Body of pancreas (tissue), 4 donors: ENCODE measurements at regions not wholly inside any gene's neighbourhood (a gene's known extent, or its start where the extent isn't known, plus 50 kb on each side); places are given as distances from the start of the nearest gene placed in this dataset.

Experiments used
- ATAC-seq: fragments of 150-250 bp; one replicate; pipeline ENCODE4 v1.9.1; 2016
- DNase-seq, 4 donors: peaks; one replicate each; pipeline ENCODE4 v3.0.0-alpha.2; 2019
- H3K27ac ChIP-seq, 4 donors: fragments of 200-600 bp; sonication (generic); 1 replicate in 3 of 4; 2 replicates in 1 of 4; pipeline versions ENCODE4 v1.5.1 to v1.6.1; 2016 to 2019; ENCODE audit warnings: mild to moderate bottlenecking in 1 of 4, mixed read lengths in 1 of 4, moderate library complexity in 1 of 4
- H3K27me3 ChIP-seq, 2 donors: fragments of 200-600 bp; sonication (generic); one replicate each; pipeline ENCODE4 v1.6.0; 2016; ENCODE audit warnings: mild to moderate bottlenecking in 1 of 2
- H3K36me3 ChIP-seq, 2 donors: fragments of 200-600 bp; sonication (generic); replicated peaks in 1 of 2; 2 replicates each; pipeline ENCODE4 v1.5.1; 2016; ENCODE audit warnings: low read depth in 2 of 2; ENCODE audit not compliant: insufficient read depth in 1 of 2
- H3K4me1 ChIP-seq: fragments of 200-600 bp; sonication (generic); one replicate; pipeline ENCODE4 v1.6.0; 2016
- H3K4me3 ChIP-seq, 2 donors: fragments of 200-600 bp; sonication (generic); 1 replicate in 1 of 2; 2 replicates in 1 of 2; pipeline ENCODE4 v1.5.1; 2016 to 2019
- H3K9me3 ChIP-seq, 3 donors: fragments of 200-600 bp; sonication (generic); 1 replicate in 2 of 3; 2 replicates in 1 of 3; pipeline ENCODE4 v1.5.1; 2016
- POLR2A ChIP-seq, 3 donors: fragments of 450-650 bp; IDR thresholded peaks; one replicate each; pipeline ENCODE4 v1.6.1; 2016; ENCODE audit warnings: antibody characterized with exemption in 3 of 3, mild to moderate bottlenecking in 2 of 3
- WGBS, 2 donors: methylation state at CpG; one replicate each; pipeline ENCODE4 v1.1.5; 2017; 5-methylcytosine and 5-hydroxymethylcytosine counted together
- intact Hi-C: fragments of 100-400 bp; cut with DNase I; formaldehyde crosslinking; loops from one replicate; pipeline ENCODE4 v1.15.1; 2023
- TF ChIP-seq, protein P1 (sequence below), 7 experiments: fragments of 450-650 bp in 4 of 7; fragments of 200-600 bp in 3 of 7; sonication (generic) in 3 of 7; IDR thresholded peaks; one replicate each; pipeline ENCODE4 v1.5.1; 2016 to 2019; ENCODE audit warnings: antibody characterized with exemption in 7 of 7

- no peak overlapping the region for H3K4me3 ChIP-seq
- intact Hi-C loops = no loop called here
- H3K27ac ChIP-seq = peak overlapping the region in 2 of 4 donors; percentile 99
- no peaks in the 10 kb centered on the region for H3K36me3 ChIP-seq
- no peaks in the 10 kb centered on the region for H3K27me3 ChIP-seq
- peaks cover 14% of the 10 kb centered on the region for H3K4me1 ChIP-seq
- WGBS, 2 donors = 55 to 62% methylated on average over 5 of the region's 5 CpGs
- no peak for ATAC-seq
- TF ChIP-seq POLR2A (IDR thresholded peaks at IDR 0.05) = no peak
- TF ChIP-seq, protein P1, sequence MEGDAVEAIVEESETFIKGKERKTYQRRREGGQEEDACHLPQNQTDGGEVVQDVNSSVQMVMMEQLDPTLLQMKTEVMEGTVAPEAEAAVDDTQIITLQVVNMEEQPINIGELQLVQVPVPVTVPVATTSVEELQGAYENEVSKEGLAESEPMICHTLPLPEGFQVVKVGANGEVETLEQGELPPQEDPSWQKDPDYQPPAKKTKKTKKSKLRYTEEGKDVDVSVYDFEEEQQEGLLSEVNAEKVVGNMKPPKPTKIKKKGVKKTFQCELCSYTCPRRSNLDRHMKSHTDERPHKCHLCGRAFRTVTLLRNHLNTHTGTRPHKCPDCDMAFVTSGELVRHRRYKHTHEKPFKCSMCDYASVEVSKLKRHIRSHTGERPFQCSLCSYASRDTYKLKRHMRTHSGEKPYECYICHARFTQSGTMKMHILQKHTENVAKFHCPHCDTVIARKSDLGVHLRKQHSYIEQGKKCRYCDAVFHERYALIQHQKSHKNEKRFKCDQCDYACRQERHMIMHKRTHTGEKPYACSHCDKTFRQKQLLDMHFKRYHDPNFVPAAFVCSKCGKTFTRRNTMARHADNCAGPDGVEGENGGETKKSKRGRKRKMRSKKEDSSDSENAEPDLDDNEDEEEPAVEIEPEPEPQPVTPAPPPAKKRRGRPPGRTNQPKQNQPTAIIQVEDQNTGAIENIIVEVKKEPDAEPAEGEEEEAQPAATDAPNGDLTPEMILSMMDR (IDR thresholded peaks at IDR 0.05) = no peak
- peak in 1 of 4 donors; percentile 9 for DNase-seq
- no peaks in the 10 kb centered on the region for H3K9me3 ChIP-seq
Observed at GRCh38 chr22:41023299-41023623, 69.1 kb upstream of the EP300 start.

DNA sequence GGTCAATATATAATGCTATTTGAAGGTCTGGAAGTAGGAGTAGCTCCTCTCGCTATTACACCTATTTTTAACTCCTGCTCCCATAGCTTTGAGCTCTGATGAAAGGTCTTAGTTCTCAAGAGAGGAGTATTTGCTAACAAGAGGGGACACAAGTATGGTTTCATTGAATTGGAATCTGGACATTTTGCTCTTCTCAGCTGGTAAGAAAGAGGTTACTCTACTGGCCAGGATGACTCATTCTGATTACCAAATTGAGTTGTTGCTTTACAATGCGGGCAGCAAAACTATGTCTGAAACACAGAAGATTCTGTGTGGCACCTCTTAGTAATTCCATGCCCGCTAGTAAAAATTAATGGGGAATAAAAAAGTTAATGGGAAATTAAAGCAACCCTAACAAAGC lies 63.6 kb upstream of the EP300 start:
- intact Hi-C loops = no loop called here

DNA sequence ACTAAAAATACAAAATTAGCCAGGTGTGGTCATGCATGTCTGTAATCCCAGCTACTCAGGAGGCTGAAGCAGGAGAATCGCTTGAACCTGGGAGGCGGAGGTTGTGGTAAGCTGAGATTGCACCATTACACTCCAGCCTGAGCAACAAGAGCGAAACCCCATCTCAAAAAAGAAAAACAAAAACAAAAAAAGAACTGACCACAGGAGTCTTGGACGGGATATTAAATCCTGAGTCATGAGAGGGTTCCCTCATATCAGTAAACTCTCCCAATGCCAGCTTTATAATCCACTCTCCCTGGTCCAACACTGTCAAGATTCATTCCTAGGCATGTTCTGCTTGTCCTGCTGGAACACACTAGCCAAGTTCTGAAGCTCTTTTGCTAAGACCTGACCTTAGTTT lies 61.5 kb upstream of the EP300 start:
- H3K27me3 ChIP-seq = no peaks in the 10 kb centered on the region
- H3K4me3 ChIP-seq = no peak overlapping the region
- H3K27ac ChIP-seq = no peak overlapping the region
- WGBS, 2 donors = 91 to 94% methylated on average over 4 of the region's 4 CpGs
- DNase-seq (no peak), ATAC-seq (no peak)
- intact Hi-C loops = no loop called here
- no peaks in the 10 kb centered on the region for H3K36me3 ChIP-seq
- no peaks in the 10 kb centered on the region for H3K9me3 ChIP-seq
- no peaks in the 10 kb centered on the region for H3K4me1 ChIP-seq
- TF ChIP-seq, protein P1 (IDR thresholded peaks at IDR 0.05) = no peak
- no peak for TF ChIP-seq POLR2A (IDR thresholded peaks at IDR 0.05)

More for the DNA sequence above, 63.6 kb upstream of the EP300 start:
- 67 to 85% methylated on average over 3 of the region's 3 CpGs for WGBS, 2 donors
- DNase-seq (no peak), ATAC-seq (no peak)
- peak overlapping the region in 1 of 4 donors; percentile 17 for H3K27ac ChIP-seq
- no peaks in the 10 kb centered on the region for H3K9me3 ChIP-seq
- no peak overlapping the region for H3K4me3 ChIP-seq
- no peaks in the 10 kb centered on the region for H3K27me3 ChIP-seq
- TF ChIP-seq, protein P1 (IDR thresholded peaks at IDR 0.05) = no peak
- no peak for TF ChIP-seq POLR2A (IDR thresholded peaks at IDR 0.05)
- no peaks in the 10 kb centered on the region for H3K36me3 ChIP-seq
- H3K4me1 ChIP-seq = no peaks in the 10 kb centered on the region

- whole genome bisulfite sequencing, 2 donors = 73 to 76% methylated on average over 4 of the region's 4 CpGs
- intact Hi-C loops = no loop called here
- H3K36me3 ChIP-seq = no peaks in the 10 kb centered on the region
- no peak overlapping the region for H3K4me3 ChIP-seq
- H3K9me3 ChIP-seq = no peaks in the 10 kb centered on the region
- H3K4me1 ChIP-seq = no peaks in the 10 kb centered on the region
- DNase-seq (peak in 1 of 4 donors; percentile 11), ATAC-seq (no peak)
- no peak overlapping the region for H3K27ac ChIP-seq
- no peaks in the 10 kb centered on the region for H3K27me3 ChIP-seq
- TF ChIP-seq, protein P1 (IDR thresholded peaks at IDR 0.05) = no peak
- no peak for TF ChIP-seq POLR2A (IDR thresholded peaks at IDR 0.05)
Observed at GRCh38 chr22:41034706-41035105, 57.7 kb upstream of the EP300 start.

GRCh38 chr22:41036924-41037323 lies 55.5 kb upstream of the EP300 start:
- 81 to 82% methylated on average over 7 of the region's 7 CpGs for WGBS, 2 donors

More at GRCh38 chr22:41036924-41037323, 55.5 kb upstream of the EP300 start:
- Histone ChIP-seq H3K36me3 (no peaks in the 10 kb centered on the region), H3K27me3 (no peaks in the 10 kb centered on the region), H3K4me1 (no peaks in the 10 kb centered on the region), H3K4me3 (no peak overlapping the region), H3K9me3 (no peaks in the 10 kb centered on the region), H3K27ac (no peak overlapping the region)
- DNase-seq (no peak), ATAC-seq (no peak)
- TF ChIP-seq POLR2A (IDR thresholded peaks at IDR 0.05) = no peak
- TF ChIP-seq, protein P1 (IDR thresholded peaks at IDR 0.05) = no peak
- intact Hi-C loops = no loop called here
